ENCODE measurements at regions not wholly inside any gene's neighbourhood (a gene's known extent, or its start where the extent isn't known, plus 50 kb on each side); places are given as distances from the start of the nearest gene placed in this dataset.

DNA sequence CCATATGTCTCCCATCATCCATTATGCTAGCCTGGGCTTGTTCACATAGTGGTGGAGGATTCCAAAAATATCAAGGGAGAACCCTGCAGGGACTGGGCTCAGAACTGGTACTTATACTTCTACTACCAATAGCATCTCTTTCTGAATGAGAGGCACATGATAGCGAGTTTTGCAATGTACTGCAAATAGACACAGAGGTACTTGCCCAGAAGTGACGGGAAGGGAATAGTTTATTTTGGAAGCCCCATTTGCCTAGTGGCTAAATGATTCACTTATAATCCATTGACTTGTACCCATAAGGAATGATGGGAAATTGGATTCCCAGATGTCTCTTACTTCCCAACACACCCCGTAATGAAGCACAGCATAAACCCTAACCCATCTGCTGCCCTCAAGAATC lies 124.8 kb upstream of the ERCC4 start (continued):
- TF ChIP-seq, protein P1, sequence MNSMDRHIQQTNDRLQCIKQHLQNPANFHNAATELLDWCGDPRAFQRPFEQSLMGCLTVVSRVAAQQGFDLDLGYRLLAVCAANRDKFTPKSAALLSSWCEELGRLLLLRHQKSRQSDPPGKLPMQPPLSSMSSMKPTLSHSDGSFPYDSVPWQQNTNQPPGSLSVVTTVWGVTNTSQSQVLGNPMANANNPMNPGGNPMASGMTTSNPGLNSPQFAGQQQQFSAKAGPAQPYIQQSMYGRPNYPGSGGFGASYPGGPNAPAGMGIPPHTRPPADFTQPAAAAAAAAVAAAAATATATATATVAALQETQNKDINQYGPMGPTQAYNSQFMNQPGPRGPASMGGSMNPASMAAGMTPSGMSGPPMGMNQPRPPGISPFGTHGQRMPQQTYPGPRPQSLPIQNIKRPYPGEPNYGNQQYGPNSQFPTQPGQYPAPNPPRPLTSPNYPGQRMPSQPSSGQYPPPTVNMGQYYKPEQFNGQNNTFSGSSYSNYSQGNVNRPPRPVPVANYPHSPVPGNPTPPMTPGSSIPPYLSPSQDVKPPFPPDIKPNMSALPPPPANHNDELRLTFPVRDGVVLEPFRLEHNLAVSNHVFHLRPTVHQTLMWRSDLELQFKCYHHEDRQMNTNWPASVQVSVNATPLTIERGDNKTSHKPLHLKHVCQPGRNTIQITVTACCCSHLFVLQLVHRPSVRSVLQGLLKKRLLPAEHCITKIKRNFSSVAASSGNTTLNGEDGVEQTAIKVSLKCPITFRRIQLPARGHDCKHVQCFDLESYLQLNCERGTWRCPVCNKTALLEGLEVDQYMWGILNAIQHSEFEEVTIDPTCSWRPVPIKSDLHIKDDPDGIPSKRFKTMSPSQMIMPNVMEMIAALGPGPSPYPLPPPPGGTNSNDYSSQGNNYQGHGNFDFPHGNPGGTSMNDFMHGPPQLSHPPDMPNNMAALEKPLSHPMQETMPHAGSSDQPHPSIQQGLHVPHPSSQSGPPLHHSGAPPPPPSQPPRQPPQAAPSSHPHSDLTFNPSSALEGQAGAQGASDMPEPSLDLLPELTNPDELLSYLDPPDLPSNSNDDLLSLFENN (IDR thresholded peaks at IDR 0.05; ENCODE audit: low read depth in 2 of 2, low read length in 2 of 2), result no peak
- no peak for TF ChIP-seq ZKSCAN1 (IDR thresholded peaks at IDR 0.05; ENCODE audit: low read depth, low read length)
- TF ChIP-seq KLF1 (tag; IDR thresholded peaks at IDR 0.05), result no peak
- TF ChIP-seq, protein P2, sequence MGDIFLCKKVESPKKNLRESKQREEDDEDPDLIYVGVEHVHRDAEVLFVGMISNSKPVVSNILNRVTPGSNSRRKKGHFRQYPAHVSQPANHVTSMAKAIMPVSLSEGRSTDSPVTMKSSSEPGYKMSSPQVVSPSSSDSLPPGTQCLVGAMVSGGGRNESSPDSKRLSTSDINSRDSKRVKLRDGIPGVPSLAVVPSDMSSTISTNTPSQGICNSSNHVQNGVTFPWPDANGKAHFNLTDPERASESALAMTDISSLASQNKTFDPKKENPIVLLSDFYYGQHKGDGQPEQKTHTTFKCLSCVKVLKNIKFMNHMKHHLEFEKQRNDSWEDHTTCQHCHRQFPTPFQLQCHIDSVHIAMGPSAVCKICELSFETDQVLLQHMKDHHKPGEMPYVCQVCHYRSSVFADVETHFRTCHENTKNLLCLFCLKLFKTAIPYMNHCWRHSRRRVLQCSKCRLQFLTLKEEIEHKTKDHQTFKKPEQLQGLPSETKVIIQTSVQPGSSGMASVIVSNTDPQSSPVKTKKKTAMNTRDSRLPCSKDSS (IDR thresholded peaks at IDR 0.05; ENCODE audit: low read depth, partially characterized antibody), result no peak

DNA sequence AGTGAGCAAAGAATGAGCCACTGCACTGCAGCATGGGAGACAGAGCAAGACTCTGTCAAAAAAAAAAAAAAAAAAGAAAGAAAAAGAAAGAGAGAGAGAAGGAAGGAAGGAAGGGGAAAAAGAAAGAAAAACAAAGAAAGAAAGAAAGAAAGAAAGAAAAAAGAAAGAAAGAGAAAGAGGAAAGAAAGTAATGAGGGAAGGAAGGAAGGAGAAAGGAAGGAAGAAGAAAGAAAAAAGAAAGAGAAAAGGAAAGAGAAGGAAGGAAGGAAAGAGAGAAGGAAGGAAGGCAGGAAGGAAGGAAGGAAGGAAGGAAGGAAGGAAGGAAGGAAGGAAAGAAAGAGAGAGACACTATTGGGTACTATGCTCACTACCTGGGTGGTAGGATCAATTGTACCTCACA lies 122.2 kb upstream of the ERCC4 start:
- no peak for TF ChIP-seq ZNF124 (CRISPR knock-in tag; IDR thresholded peaks at IDR 0.05)
- TF ChIP-seq, protein P3, sequence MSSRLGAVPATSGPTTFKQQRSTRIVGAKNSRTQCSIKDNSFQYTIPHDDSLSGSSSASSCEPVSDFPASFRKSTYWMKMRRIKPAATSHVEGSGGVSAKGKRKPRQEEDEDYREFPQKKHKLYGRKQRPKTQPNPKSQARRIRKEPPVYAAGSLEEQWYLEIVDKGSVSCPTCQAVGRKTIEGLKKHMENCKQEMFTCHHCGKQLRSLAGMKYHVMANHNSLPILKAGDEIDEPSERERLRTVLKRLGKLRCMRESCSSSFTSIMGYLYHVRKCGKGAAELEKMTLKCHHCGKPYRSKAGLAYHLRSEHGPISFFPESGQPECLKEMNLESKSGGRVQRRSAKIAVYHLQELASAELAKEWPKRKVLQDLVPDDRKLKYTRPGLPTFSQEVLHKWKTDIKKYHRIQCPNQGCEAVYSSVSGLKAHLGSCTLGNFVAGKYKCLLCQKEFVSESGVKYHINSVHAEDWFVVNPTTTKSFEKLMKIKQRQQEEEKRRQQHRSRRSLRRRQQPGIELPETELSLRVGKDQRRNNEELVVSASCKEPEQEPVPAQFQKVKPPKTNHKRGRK (tag; IDR thresholded peaks at IDR 0.05), result peak; percentile 78
- TF ChIP-seq, protein P4, sequence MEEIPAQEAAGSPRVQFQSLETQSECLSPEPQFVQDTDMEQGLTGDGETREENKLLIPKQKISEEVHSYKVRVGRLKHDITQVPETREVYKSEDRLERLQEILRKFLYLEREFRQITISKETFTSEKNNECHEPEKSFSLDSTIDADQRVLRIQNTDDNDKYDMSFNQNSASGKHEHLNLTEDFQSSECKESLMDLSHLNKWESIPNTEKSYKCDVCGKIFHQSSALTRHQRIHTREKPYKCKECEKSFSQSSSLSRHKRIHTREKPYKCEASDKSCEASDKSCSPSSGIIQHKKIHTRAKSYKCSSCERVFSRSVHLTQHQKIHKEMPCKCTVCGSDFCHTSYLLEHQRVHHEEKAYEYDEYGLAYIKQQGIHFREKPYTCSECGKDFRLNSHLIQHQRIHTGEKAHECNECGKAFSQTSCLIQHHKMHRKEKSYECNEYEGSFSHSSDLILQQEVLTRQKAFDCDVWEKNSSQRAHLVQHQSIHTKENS (CRISPR knock-in tag; IDR thresholded peaks at IDR 0.05), result no peak
- FAIRE-seq, result no peak
- H4K20me1 ChIP-seq (replicated peaks; ENCODE audit: control insufficient read depth, insufficient read depth, low read length), result no peaks in the 10 kb centered on the region
- ChIA-PET CTCF (ENCODE audit: low intra/inter-chr PET ratio) (no interaction called here), POLR2A (no interaction called here)
- H3K4me3 ChIP-seq, result no peak overlapping the region
- no peaks in the 10 kb centered on the region for H3K4me1 ChIP-seq (replicated peaks in 1 of 2; ENCODE audit: control insufficient read depth in 2 of 2, insufficient read depth in 2 of 2, low read length in 2 of 2)
- H3K36me3 ChIP-seq (ENCODE audit: control insufficient read depth, insufficient read depth, low read length), result no peaks in the 10 kb centered on the region
- H3K9ac ChIP-seq (ENCODE audit: insufficient read depth in 1 of 2, low read depth in 2 of 2, low read length in 2 of 2), result no peak overlapping the region
- H3K79me2 ChIP-seq (ENCODE audit: control insufficient read depth, insufficient read depth, low read length), result no peaks in the 10 kb centered on the region
- BruUV-seq (replicated peaks), result no TSS peak
- no peak overlapping the region for H3K4me2 ChIP-seq (ENCODE audit: insufficient read depth, low read length)
- no peak for DNase-seq (ENCODE audit: extremely low read depth in 1 of 4, low spot score in 3 of 4)
- no peak overlapping the region for H2AFZ ChIP-seq (ENCODE audit: low read depth, low read length)
- no peaks in the 10 kb centered on the region for H3K9me1 ChIP-seq (ENCODE audit: control insufficient read depth, insufficient read depth, low read length)
- intact Hi-C loops (cut with micrococcal nuclease), result no loop called here
- no peak for ATAC-seq
- in situ Hi-C loops (cut with MboI), result no loop called here
- no peaks in the 10 kb centered on the region for H3K9me3 ChIP-seq (replicated peaks; ENCODE audit: control insufficient read depth, insufficient read depth, low read depth, low read length)
- H3K27me3 ChIP-seq (ENCODE audit: control insufficient read depth in 2 of 2, insufficient read depth in 2 of 2, low read length in 2 of 2), result no peaks in the 10 kb centered on the region
- no peak overlapping the region for H3K27ac ChIP-seq (ENCODE audit: extremely low read depth, low read depth, low read length)
